GM23248 (cell line): ENCODE measurements at regions not wholly inside any gene's neighbourhood (a gene's known extent, or its start where the extent isn't known, plus 50 kb on each side); places are given as distances from the start of the nearest gene placed in this dataset.

ENCODE experiments used
- EZH2 ChIP-seq: fragments of 200-600 bp; sonication (generic); IDR thresholded peaks from 2 replicates; pipeline ENCODE4 v1.6.1; 2018; ENCODE audit warnings: antibody characterized with exemption, mild to moderate bottlenecking; ENCODE audit not compliant: insufficient read depth, poor library complexity, severe bottlenecking
- EZH2phosphoT487 ChIP-seq: fragments of 200-600 bp; sonication (generic); IDR thresholded peaks from 2 replicates; pipeline ENCODE4 v1.6.1; 2018; ENCODE audit warnings: antibody characterized with exemption, moderate library complexity, mild to moderate bottlenecking, low read depth; ENCODE audit not compliant: insufficient read depth

GRCh38 chr9:676780-677438 lies 164.6 kb upstream of the DMRT1 start:
- no peak for TF ChIP-seq EZH2phosphoT487
- no peak for TF ChIP-seq EZH2
